ENCODE measurements at regions not wholly inside any gene's neighbourhood (a gene's known extent, or its start where the extent isn't known, plus 50 kb on each side); places are given as distances from the start of the nearest gene placed in this dataset.

- Histone ChIP-seq H4K8ac (ENCODE audit: low read depth, low read length) (no peak overlapping the region), H2BK5ac (ENCODE audit: low read length) (no peak overlapping the region), H3K27ac (ENCODE audit: low read depth, low read length) (no peak overlapping the region), H3K79me2 (ENCODE audit: control insufficient read depth, insufficient read depth, low read length) (no peaks in the 10 kb centered on the region), H3K18ac (ENCODE audit: low read length) (no peak overlapping the region), H3K79me1 (ENCODE audit: low read length) (no peaks in the 10 kb centered on the region), H2BK15ac (replicated peaks; ENCODE audit: low read depth) (no peak overlapping the region), H3K23ac (ENCODE audit: low read length) (no peak overlapping the region), H3K4me3 (ENCODE audit: low read length) (no peak overlapping the region), H2BK120ac (ENCODE audit: low read depth, low read length) (no peak overlapping the region), H3K4me1 (ENCODE audit: control insufficient read depth, low read depth, low read length) (no peaks in the 10 kb centered on the region), H3K56ac (ENCODE audit: low read length) (no peak overlapping the region), H3K36me3 (ENCODE audit: control insufficient read depth, insufficient read depth, low read length) (no peaks in the 10 kb centered on the region), H3K27me3 (ENCODE audit: insufficient read depth, low read length, poor library complexity) (no peaks in the 10 kb centered on the region), H3K4ac (ENCODE audit: low read depth, low read length) (no peak overlapping the region), H3K4me2 (ENCODE audit: low read length) (no peak overlapping the region), H2AK5ac (ENCODE audit: low read length) (no peak overlapping the region), H4K5ac (ENCODE audit: low read length) (no peak overlapping the region), H3K9ac (ENCODE audit: low read length) (no peak overlapping the region)
- DNase-seq, result no peak
- WGBS (ENCODE audit: extremely low coverage, insufficient coverage, low lambda C conversion rate), result no CpG with 5 or more reads among the region's 2 CpGs
Observed at GRCh38 chr20:22781869-22782268, 197.5 kb upstream of the FOXA2 start.

GRCh38 chr20:22789676-22790075 lies 205.3 kb upstream of the FOXA2 start:
- Histone ChIP-seq H3K27ac (ENCODE audit: low read depth, low read length) (no peak overlapping the region), H3K27me3 (ENCODE audit: insufficient read depth, low read length, poor library complexity) (no peaks in the 10 kb centered on the region), H3K18ac (ENCODE audit: low read length) (no peak overlapping the region), H3K36me3 (ENCODE audit: control insufficient read depth, insufficient read depth, low read length) (no peaks in the 10 kb centered on the region), H3K4me2 (ENCODE audit: low read length) (no peak overlapping the region), H3K79me2 (ENCODE audit: control insufficient read depth, insufficient read depth, low read length) (no peaks in the 10 kb centered on the region), H3K9ac (ENCODE audit: low read length) (no peak overlapping the region), H3K4me1 (ENCODE audit: control insufficient read depth, low read depth, low read length) (no peaks in the 10 kb centered on the region), H3K56ac (ENCODE audit: low read length) (no peak overlapping the region), H2BK120ac (ENCODE audit: low read depth, low read length) (no peak overlapping the region), H4K5ac (ENCODE audit: low read length) (no peak overlapping the region), H2AK5ac (ENCODE audit: low read length) (no peak overlapping the region), H2BK15ac (replicated peaks; ENCODE audit: low read depth) (no peak overlapping the region), H3K4me3 (ENCODE audit: low read length) (no peak overlapping the region), H3K23ac (ENCODE audit: low read length) (no peak overlapping the region), H4K8ac (ENCODE audit: low read depth, low read length) (no peak overlapping the region), H3K4ac (ENCODE audit: low read depth, low read length) (no peak overlapping the region), H3K79me1 (ENCODE audit: low read length) (no peaks in the 10 kb centered on the region), H2BK5ac (ENCODE audit: low read length) (no peak overlapping the region)
- no peak for DNase-seq
- no CpG with 5 or more reads among the region's 2 CpGs for WGBS (ENCODE audit: extremely low coverage, insufficient coverage, low lambda C conversion rate)

DNA sequence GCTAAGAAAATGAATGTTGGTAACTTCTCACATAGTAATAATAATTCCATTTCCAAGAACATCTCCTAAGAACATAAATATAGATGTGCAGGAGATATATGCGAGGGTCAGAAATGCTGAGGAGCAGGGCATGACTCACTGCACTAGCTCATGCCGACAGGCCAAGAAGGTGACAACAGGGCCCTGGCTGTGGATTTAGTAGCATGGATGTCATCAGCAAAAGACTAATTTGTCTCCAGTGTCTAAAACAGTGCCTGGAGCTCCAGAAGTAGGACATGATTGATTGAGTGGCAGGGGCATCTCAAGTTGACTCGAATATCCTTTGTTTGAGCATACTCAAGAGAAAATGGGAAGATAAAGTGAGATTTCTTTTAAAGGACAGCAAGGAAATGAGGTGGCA lies 207.0 kb upstream of the FOXA2 start:
- Histone ChIP-seq H2AK5ac (ENCODE audit: low read length) (no peak overlapping the region), H3K27me3 (ENCODE audit: insufficient read depth, low read length, poor library complexity) (no peaks in the 10 kb centered on the region), H4K5ac (ENCODE audit: low read length) (no peak overlapping the region), H3K23ac (ENCODE audit: low read length) (no peak overlapping the region), H3K4me1 (ENCODE audit: control insufficient read depth, low read depth, low read length) (no peaks in the 10 kb centered on the region), H3K36me3 (ENCODE audit: control insufficient read depth, insufficient read depth, low read length) (no peaks in the 10 kb centered on the region), H3K79me2 (ENCODE audit: control insufficient read depth, insufficient read depth, low read length) (no peaks in the 10 kb centered on the region), H3K18ac (ENCODE audit: low read length) (no peak overlapping the region), H2BK5ac (ENCODE audit: low read length) (no peak overlapping the region), H2BK15ac (replicated peaks; ENCODE audit: low read depth) (no peak overlapping the region), H3K4me3 (ENCODE audit: low read length) (no peak overlapping the region), H3K79me1 (ENCODE audit: low read length) (no peaks in the 10 kb centered on the region), H2BK120ac (ENCODE audit: low read depth, low read length) (no peak overlapping the region), H3K4ac (ENCODE audit: low read depth, low read length) (no peak overlapping the region), H3K27ac (ENCODE audit: low read depth, low read length) (no peak overlapping the region), H3K4me2 (ENCODE audit: low read length) (no peak overlapping the region), H4K8ac (ENCODE audit: low read depth, low read length) (no peak overlapping the region), H3K56ac (ENCODE audit: low read length) (no peak overlapping the region), H3K9ac (ENCODE audit: low read length) (no peak overlapping the region)
- DNase-seq, result no peak
- no CpG with 5 or more reads among the region's 3 CpGs for WGBS (ENCODE audit: extremely low coverage, insufficient coverage, low lambda C conversion rate)

- Histone ChIP-seq H3K4me1 (ENCODE audit: control insufficient read depth, low read depth, low read length) (no peaks in the 10 kb centered on the region), H4K8ac (ENCODE audit: low read depth, low read length) (no peak overlapping the region)
- WGBS (ENCODE audit: extremely low coverage, insufficient coverage, low lambda C conversion rate), result no CpG with 5 or more reads among the region's 3 CpGs
Observed at GRCh38 chr20:22791877-22792525, 207.6 kb upstream of the FOXA2 start.

GRCh38 chr20:22794200-22794599 lies 209.8 kb upstream of the FOXA2 start:
- H3K23ac ChIP-seq (ENCODE audit: low read length), result no peak overlapping the region
- H3K4ac ChIP-seq (ENCODE audit: low read depth, low read length), result no peak overlapping the region
- H2BK120ac ChIP-seq (ENCODE audit: low read depth, low read length), result no peak overlapping the region
- no peaks in the 10 kb centered on the region for H3K36me3 ChIP-seq (ENCODE audit: control insufficient read depth, insufficient read depth, low read length)
- H3K56ac ChIP-seq (ENCODE audit: low read length), result no peak overlapping the region
- no peak overlapping the region for H3K4me3 ChIP-seq (ENCODE audit: low read length)
- no peak overlapping the region for H2BK15ac ChIP-seq (replicated peaks; ENCODE audit: low read depth)
- H3K27ac ChIP-seq (ENCODE audit: low read depth, low read length), result no peak overlapping the region
- H3K79me1 ChIP-seq (ENCODE audit: low read length), result no peaks in the 10 kb centered on the region
- H2AK5ac ChIP-seq (ENCODE audit: low read length), result no peak overlapping the region
- no peaks in the 10 kb centered on the region for H3K79me2 ChIP-seq (ENCODE audit: control insufficient read depth, insufficient read depth, low read length)
- no peak overlapping the region for H4K8ac ChIP-seq (ENCODE audit: low read depth, low read length)
- no peak for DNase-seq
- H3K4me2 ChIP-seq (ENCODE audit: low read length), result no peak overlapping the region
- no peak overlapping the region for H3K18ac ChIP-seq (ENCODE audit: low read length)
- H2BK5ac ChIP-seq (ENCODE audit: low read length), result no peak overlapping the region
- H3K27me3 ChIP-seq (ENCODE audit: insufficient read depth, low read length, poor library complexity), result no peaks in the 10 kb centered on the region
- H3K9ac ChIP-seq (ENCODE audit: low read length), result no peak overlapping the region
- no peak overlapping the region for H4K5ac ChIP-seq (ENCODE audit: low read length)
- no CpG with 5 or more reads among the region's 1 CpG for WGBS (ENCODE audit: extremely low coverage, insufficient coverage, low lambda C conversion rate)
- no peaks in the 10 kb centered on the region for H3K4me1 ChIP-seq (ENCODE audit: control insufficient read depth, low read depth, low read length)

More at GRCh38 chr20:22791877-22792525, 207.6 kb upstream of the FOXA2 start:
- no peak overlapping the region for H3K27ac ChIP-seq (ENCODE audit: low read depth, low read length)
- no peaks in the 10 kb centered on the region for H3K79me2 ChIP-seq (ENCODE audit: control insufficient read depth, insufficient read depth, low read length)
- no peak overlapping the region for H4K5ac ChIP-seq (ENCODE audit: low read length)
- no peak overlapping the region for H3K18ac ChIP-seq (ENCODE audit: low read length)
- no peak overlapping the region for H3K23ac ChIP-seq (ENCODE audit: low read length)
- H2BK5ac ChIP-seq (ENCODE audit: low read length), result no peak overlapping the region
- H3K27me3 ChIP-seq (ENCODE audit: insufficient read depth, low read length, poor library complexity), result no peaks in the 10 kb centered on the region
- no peaks in the 10 kb centered on the region for H3K36me3 ChIP-seq (ENCODE audit: control insufficient read depth, insufficient read depth, low read length)
- no peak overlapping the region for H2AK5ac ChIP-seq (ENCODE audit: low read length)
- no peak for DNase-seq
- H3K9ac ChIP-seq (ENCODE audit: low read length), result no peak overlapping the region
- H3K56ac ChIP-seq (ENCODE audit: low read length), result no peak overlapping the region
- H3K79me1 ChIP-seq (ENCODE audit: low read length), result no peaks in the 10 kb centered on the region
- no peak overlapping the region for H3K4ac ChIP-seq (ENCODE audit: low read depth, low read length)
- H3K4me3 ChIP-seq (ENCODE audit: low read length), result no peak overlapping the region
- no peak overlapping the region for H2BK120ac ChIP-seq (ENCODE audit: low read depth, low read length)
- H2BK15ac ChIP-seq (replicated peaks; ENCODE audit: low read depth), result no peak overlapping the region
- H3K4me2 ChIP-seq (ENCODE audit: low read length), result no peak overlapping the region

- Histone ChIP-seq H3K27ac (ENCODE audit: low read depth, low read length) (no peak overlapping the region), H3K79me2 (ENCODE audit: control insufficient read depth, insufficient read depth, low read length) (no peaks in the 10 kb centered on the region), H2BK120ac (ENCODE audit: low read depth, low read length) (no peak overlapping the region), H2BK5ac (ENCODE audit: low read length) (no peak overlapping the region), H3K36me3 (ENCODE audit: control insufficient read depth, insufficient read depth, low read length) (no peaks in the 10 kb centered on the region), H3K4me1 (ENCODE audit: control insufficient read depth, low read depth, low read length) (no peaks in the 10 kb centered on the region), H3K79me1 (ENCODE audit: low read length) (no peaks in the 10 kb centered on the region), H3K4me2 (ENCODE audit: low read length) (no peak overlapping the region), H2AK5ac (ENCODE audit: low read length) (no peak overlapping the region), H3K56ac (ENCODE audit: low read length) (no peak overlapping the region), H2BK15ac (replicated peaks; ENCODE audit: low read depth) (no peak overlapping the region), H3K18ac (ENCODE audit: low read length) (no peak overlapping the region), H3K9ac (ENCODE audit: low read length) (no peak overlapping the region), H3K23ac (ENCODE audit: low read length) (no peak overlapping the region), H3K4me3 (ENCODE audit: low read length) (no peak overlapping the region), H3K27me3 (ENCODE audit: insufficient read depth, low read length, poor library complexity) (no peaks in the 10 kb centered on the region), H4K8ac (ENCODE audit: low read depth, low read length) (no peak overlapping the region), H3K4ac (ENCODE audit: low read depth, low read length) (no peak overlapping the region), H4K5ac (ENCODE audit: low read length) (no peak overlapping the region)
- no peak for DNase-seq
- WGBS (ENCODE audit: extremely low coverage, insufficient coverage, low lambda C conversion rate), result no CpG with 5 or more reads among the region's 5 CpGs
Observed at GRCh38 chr20:22795433-22795832, 211.1 kb upstream of the FOXA2 start.

Data from mesendoderm (in vitro differentiated cells).